ENCODE measurements at regions not wholly inside any gene's neighbourhood (a gene's known extent, or its start where the extent isn't known, plus 50 kb on each side); places are given as distances from the start of the nearest gene placed in this dataset.

DNA sequence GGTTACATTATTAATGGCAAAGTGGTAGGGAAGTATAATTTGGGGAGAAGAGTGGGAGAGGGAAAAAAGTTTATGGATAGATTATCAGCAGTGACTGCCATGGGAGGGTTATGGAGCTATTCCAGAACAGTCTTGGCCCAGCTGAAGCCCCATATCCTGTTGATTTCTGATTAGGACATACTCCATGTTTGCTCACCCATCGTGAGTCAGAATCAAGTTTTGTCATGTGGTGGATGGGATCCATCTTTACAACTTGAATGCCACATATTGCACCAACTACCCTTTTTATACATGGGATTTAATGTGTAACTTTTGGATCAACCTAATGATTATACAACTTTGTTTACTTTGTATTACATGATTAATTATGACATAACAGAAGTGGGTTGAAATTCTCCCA is 217.0 kb downstream of the HAO1 start:
- TF ChIP-seq, protein P1, sequence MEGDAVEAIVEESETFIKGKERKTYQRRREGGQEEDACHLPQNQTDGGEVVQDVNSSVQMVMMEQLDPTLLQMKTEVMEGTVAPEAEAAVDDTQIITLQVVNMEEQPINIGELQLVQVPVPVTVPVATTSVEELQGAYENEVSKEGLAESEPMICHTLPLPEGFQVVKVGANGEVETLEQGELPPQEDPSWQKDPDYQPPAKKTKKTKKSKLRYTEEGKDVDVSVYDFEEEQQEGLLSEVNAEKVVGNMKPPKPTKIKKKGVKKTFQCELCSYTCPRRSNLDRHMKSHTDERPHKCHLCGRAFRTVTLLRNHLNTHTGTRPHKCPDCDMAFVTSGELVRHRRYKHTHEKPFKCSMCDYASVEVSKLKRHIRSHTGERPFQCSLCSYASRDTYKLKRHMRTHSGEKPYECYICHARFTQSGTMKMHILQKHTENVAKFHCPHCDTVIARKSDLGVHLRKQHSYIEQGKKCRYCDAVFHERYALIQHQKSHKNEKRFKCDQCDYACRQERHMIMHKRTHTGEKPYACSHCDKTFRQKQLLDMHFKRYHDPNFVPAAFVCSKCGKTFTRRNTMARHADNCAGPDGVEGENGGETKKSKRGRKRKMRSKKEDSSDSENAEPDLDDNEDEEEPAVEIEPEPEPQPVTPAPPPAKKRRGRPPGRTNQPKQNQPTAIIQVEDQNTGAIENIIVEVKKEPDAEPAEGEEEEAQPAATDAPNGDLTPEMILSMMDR (conservative IDR thresholded peaks at IDR 0.05 in 1 of 2, IDR thresholded peaks at IDR 0.05 in 1 of 2; ENCODE audit: extremely low read depth in 1 of 2, insufficient read depth in 1 of 2, low read depth in 1 of 2, low read length in 2 of 2) = no peak
- no peak for TF ChIP-seq EZH2 (IDR thresholded peaks at IDR 0.05; ENCODE audit: borderline replicate concordance, low read length)

All from mammary epithelial cell (primary cell).